Glutamatergic neuron (in vitro differentiated cells): ENCODE measurements at regions not wholly inside any gene's neighbourhood (a gene's known extent, or its start where the extent isn't known, plus 50 kb on each side); places are given as distances from the start of the nearest gene placed in this dataset.

ENCODE experiments used
- DNase-seq: peaks from one replicate; pipeline ENCODE4 v3.0.0; 2022
- H3K27ac Mint-ChIP-seq: one replicate; pipeline ENCODE4 v1.8.0; 2020; ENCODE audit warnings: mild to moderate bottlenecking, mixed read lengths, inconsistent platforms; ENCODE audit not compliant: unreplicated experiment
- H3K27me3 Mint-ChIP-seq: one replicate; pipeline ENCODE4 v1.8.0; 2020; ENCODE audit warnings: mild to moderate bottlenecking, moderate library complexity, mixed read lengths, inconsistent platforms; ENCODE audit not compliant: unreplicated experiment
- H3K36me3 Mint-ChIP-seq: one replicate; pipeline ENCODE4 v1.8.0; 2020; ENCODE audit warnings: mild to moderate bottlenecking, mixed read lengths, inconsistent platforms; ENCODE audit not compliant: unreplicated experiment
- H3K4me1 Mint-ChIP-seq: one replicate; pipeline ENCODE4 v1.8.0; 2020; ENCODE audit warnings: mild to moderate bottlenecking, low read depth, mixed read lengths, inconsistent platforms; ENCODE audit not compliant: unreplicated experiment
- H3K4me3 Mint-ChIP-seq: one replicate; pipeline ENCODE4 v1.8.0; 2020; ENCODE audit warnings: mild to moderate bottlenecking, mixed read lengths, inconsistent platforms; ENCODE audit not compliant: unreplicated experiment
- H3K9me3 Mint-ChIP-seq: one replicate; pipeline ENCODE4 v1.8.0; 2020; ENCODE audit warnings: mild to moderate bottlenecking, moderate library complexity, mixed read lengths, inconsistent platforms; ENCODE audit not compliant: unreplicated experiment
- CTCF ChIP-seq: fragments of 200-600 bp; sonication (generic); IDR thresholded peaks from one replicate; pipeline ENCODE4 v1.5.0; 2021; ENCODE audit not compliant: partially characterized antibody, unreplicated experiment

- no peak for DNase-seq
- peaks cover 1% of the 10 kb centered on the region for H3K9me3 Mint-ChIP-seq
- H3K27ac Mint-ChIP-seq: no peak overlapping the region
- no peak overlapping the region for H3K4me3 Mint-ChIP-seq
- H3K36me3 Mint-ChIP-seq: no peaks in the 10 kb centered on the region
- no peak for TF ChIP-seq CTCF
- H3K27me3 Mint-ChIP-seq: no peaks in the 10 kb centered on the region
- peaks cover 4% of the 10 kb centered on the region for H3K4me1 Mint-ChIP-seq
These were observed 201.3 kb upstream of the DTNBP1 start for GRCh38 chr6:15864038-15864707.

- H3K4me3 Mint-ChIP-seq: no peak overlapping the region
- H3K27ac Mint-ChIP-seq: no peak overlapping the region
- H3K9me3 Mint-ChIP-seq: peaks cover 1% of the 10 kb centered on the region
- H3K4me1 Mint-ChIP-seq: peaks cover 4% of the 10 kb centered on the region
- H3K27me3 Mint-ChIP-seq: no peaks in the 10 kb centered on the region
- H3K36me3 Mint-ChIP-seq: no peaks in the 10 kb centered on the region
- TF ChIP-seq CTCF: no peak
- DNase-seq: no peak
These were observed 200.0 kb upstream of the DTNBP1 start for GRCh38 chr6:15862810-15863209.

GRCh38 chr6:15861486-15861885 is 198.7 kb upstream of the DTNBP1 start:
- no peaks in the 10 kb centered on the region for H3K27me3 Mint-ChIP-seq
- no peak for TF ChIP-seq CTCF
- H3K4me3 Mint-ChIP-seq: no peak overlapping the region
- H3K4me1 Mint-ChIP-seq: peaks cover 4% of the 10 kb centered on the region
- H3K36me3 Mint-ChIP-seq: no peaks in the 10 kb centered on the region
- no peak for DNase-seq
- H3K9me3 Mint-ChIP-seq: peaks cover 1% of the 10 kb centered on the region
- H3K27ac Mint-ChIP-seq: no peak overlapping the region

GRCh38 chr6:15854826-15855710 is 192.2 kb upstream of the DTNBP1 start:
- no peaks in the 10 kb centered on the region for H3K36me3 Mint-ChIP-seq
- DNase-seq: no peak
- no peak overlapping the region for H3K27ac Mint-ChIP-seq
- peaks cover 8% of the 10 kb centered on the region for H3K4me1 Mint-ChIP-seq
- no peak for TF ChIP-seq CTCF
- H3K9me3 Mint-ChIP-seq: peaks cover 3% of the 10 kb centered on the region
- no peak overlapping the region for H3K4me3 Mint-ChIP-seq
- H3K27me3 Mint-ChIP-seq: no peaks in the 10 kb centered on the region

GRCh38 chr6:15854378-15854777 is 191.6 kb upstream of the DTNBP1 start:
- Mint-ChIP-seq H3K27ac (no peak overlapping the region), H3K4me1 (peaks cover 8% of the 10 kb centered on the region), H3K4me3 (no peak overlapping the region), H3K27me3 (no peaks in the 10 kb centered on the region), H3K36me3 (no peaks in the 10 kb centered on the region), H3K9me3 (peaks cover 3% of the 10 kb centered on the region)
- no peak for TF ChIP-seq CTCF
- no peak for DNase-seq
